Gastrocnemius medialis (tissue), 4 donors: ENCODE measurements at regions not wholly inside any gene's neighbourhood (a gene's known extent, or its start where the extent isn't known, plus 50 kb on each side); places are given as distances from the start of the nearest gene placed in this dataset.

Source experiments
- ATAC-seq, 2 donors: fragments of 150-250 bp; one replicate each; pipeline ENCODE4 v1.9.1; 2016
- DNase-seq, 2 donors: peaks; one replicate each; pipeline ENCODE4 v3.0.0-alpha.2; 2019
- H3K27ac ChIP-seq, 4 donors: fragments of 200-600 bp; sonication (generic); 1 replicate in 1 of 4; 2 replicates in 3 of 4; pipeline ENCODE4 v1.5.1; 2016 to 2018; ENCODE audit warnings: mild to moderate bottlenecking in 2 of 4, moderate library complexity in 1 of 4
- H3K27me3 ChIP-seq, 3 donors: fragments of 200-600 bp; sonication (generic) in 2 of 3; 1 replicate in 1 of 3; 2 replicates in 2 of 3; pipeline versions ENCODE4 v1.5.1 to v1.6.0; 2016 to 2019; ENCODE audit warnings: mild to moderate bottlenecking in 1 of 3, moderate library complexity in 1 of 3
- H3K36me3 ChIP-seq, 2 donors: fragments of 200-600 bp; sonication (generic) in 1 of 2; one replicate each; pipeline ENCODE4 v1.5.1; 2017 to 2018
- H3K4me1 ChIP-seq, 2 donors: fragments of 200-600 bp; sonication (generic) in 1 of 2; one replicate each; pipeline ENCODE4 v1.5.1; 2016 to 2017; ENCODE audit warnings: mild to moderate bottlenecking in 2 of 2
- H3K4me3 ChIP-seq, 4 donors: fragments of 200-600 bp; sonication (generic) in 3 of 4; 1 replicate in 1 of 4; 2 replicates in 3 of 4; pipeline ENCODE4 v1.5.1; 2016 to 2019; ENCODE audit warnings: mild to moderate bottlenecking in 2 of 4
- H3K9me3 ChIP-seq, 3 donors: fragments of 200-600 bp; sonication (generic) in 2 of 3; 1 replicate in 1 of 3; 2 replicates in 2 of 3; pipeline ENCODE4 v1.5.1; 2016 to 2019
- POLR2A ChIP-seq, 2 donors: fragments of 450-650 bp; IDR thresholded peaks; one replicate each; pipeline ENCODE4 v1.6.1; 2017; ENCODE audit warnings: antibody characterized with exemption in 2 of 2, mild to moderate bottlenecking in 2 of 2, moderate library complexity in 2 of 2
- in situ Hi-C, 4 donors: fragments of 200-750 bp; cut with MboI; loops; one replicate each; pipeline versions ENCODE4 v1.15.0 to v1.8.0; 2017; ENCODE audit warnings: low sequenced_read_pairs in 4 of 4
- intact Hi-C: fragments of 100-400 bp; cut with DNase I; formaldehyde crosslinking; loops from one replicate; pipeline ENCODE4 v1.15.1; 2023; ENCODE audit warnings: low total_unique reads
- TF ChIP-seq, protein P1 (sequence below), 5 experiments: fragments of 450-650 bp in 3 of 5; fragments of 200-600 bp in 2 of 5; sonication (generic) in 2 of 5; IDR thresholded peaks in 4 of 5; conservative IDR thresholded peaks in 1 of 5; 1 replicate in 4 of 5; 2 replicates in 1 of 5; pipeline ENCODE4 v1.5.1; 2016 to 2019; ENCODE audit warnings: antibody characterized with exemption in 5 of 5, mild to moderate bottlenecking in 3 of 5, moderate library complexity in 3 of 5

DNA sequence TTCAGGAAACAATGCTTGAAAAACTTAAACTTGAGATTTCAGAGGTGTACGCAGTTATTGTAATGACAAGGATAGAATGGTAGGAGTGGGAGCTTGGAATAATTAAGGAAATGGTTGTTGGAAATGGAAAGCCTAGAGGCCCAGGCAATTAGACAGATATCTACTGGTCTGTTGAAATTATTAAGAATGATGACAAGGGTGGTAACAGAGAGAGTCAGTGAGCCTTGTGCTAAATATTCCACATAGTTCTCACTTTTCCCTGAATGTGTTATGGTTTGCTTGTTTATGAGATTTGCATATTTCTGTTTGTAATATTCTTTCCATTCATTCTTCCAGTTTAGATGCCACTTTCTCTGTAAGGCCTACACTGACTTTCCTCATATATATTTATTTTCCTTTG lies 66.0 kb upstream of the ATP2B1 start:
- Histone ChIP-seq H3K27me3 (no peaks in the 10 kb centered on the region), H3K36me3 (no peaks in the 10 kb centered on the region), H3K4me1 (no peaks in the 10 kb centered on the region), H3K27ac (no peak overlapping the region), H3K4me3 (no peak overlapping the region), H3K9me3 (no peaks in the 10 kb centered on the region)
- intact Hi-C loops: no loop called here
- TF ChIP-seq POLR2A (IDR thresholded peaks at IDR 0.05): no peak
- TF ChIP-seq, protein P1, sequence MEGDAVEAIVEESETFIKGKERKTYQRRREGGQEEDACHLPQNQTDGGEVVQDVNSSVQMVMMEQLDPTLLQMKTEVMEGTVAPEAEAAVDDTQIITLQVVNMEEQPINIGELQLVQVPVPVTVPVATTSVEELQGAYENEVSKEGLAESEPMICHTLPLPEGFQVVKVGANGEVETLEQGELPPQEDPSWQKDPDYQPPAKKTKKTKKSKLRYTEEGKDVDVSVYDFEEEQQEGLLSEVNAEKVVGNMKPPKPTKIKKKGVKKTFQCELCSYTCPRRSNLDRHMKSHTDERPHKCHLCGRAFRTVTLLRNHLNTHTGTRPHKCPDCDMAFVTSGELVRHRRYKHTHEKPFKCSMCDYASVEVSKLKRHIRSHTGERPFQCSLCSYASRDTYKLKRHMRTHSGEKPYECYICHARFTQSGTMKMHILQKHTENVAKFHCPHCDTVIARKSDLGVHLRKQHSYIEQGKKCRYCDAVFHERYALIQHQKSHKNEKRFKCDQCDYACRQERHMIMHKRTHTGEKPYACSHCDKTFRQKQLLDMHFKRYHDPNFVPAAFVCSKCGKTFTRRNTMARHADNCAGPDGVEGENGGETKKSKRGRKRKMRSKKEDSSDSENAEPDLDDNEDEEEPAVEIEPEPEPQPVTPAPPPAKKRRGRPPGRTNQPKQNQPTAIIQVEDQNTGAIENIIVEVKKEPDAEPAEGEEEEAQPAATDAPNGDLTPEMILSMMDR (IDR thresholded peaks at IDR 0.05 in 4 of 5, conservative IDR thresholded peaks at IDR 0.05 in 1 of 5): no peak
- ATAC-seq: no peak
- no peak for DNase-seq
- in situ Hi-C loops: no loop called here

DNA sequence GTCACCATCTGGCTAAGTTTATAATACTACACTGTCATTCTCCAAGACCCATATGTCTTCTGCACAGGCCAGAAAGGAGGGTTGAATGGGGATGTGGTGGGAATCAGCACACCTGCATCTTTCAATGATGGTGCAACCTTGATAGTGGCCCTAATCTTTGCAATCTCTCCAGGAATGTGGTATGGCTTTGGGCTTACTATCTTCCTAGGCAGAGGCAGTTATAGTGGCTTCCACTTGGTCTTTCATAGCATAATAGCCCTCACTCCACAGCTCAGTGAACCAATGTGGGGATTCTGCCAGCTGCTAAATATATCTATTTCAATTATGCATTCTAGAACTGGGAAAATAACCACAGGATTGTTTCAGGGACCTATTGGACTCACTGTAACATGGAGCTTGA lies 61.8 kb upstream of the ATP2B1 start:
- DNase-seq (no peak), ATAC-seq (no peak)
- Histone ChIP-seq H3K4me3 (no peak overlapping the region), H3K27ac (no peak overlapping the region), H3K4me1 (no peaks in the 10 kb centered on the region), H3K36me3 (no peaks in the 10 kb centered on the region), H3K9me3 (no peaks in the 10 kb centered on the region), H3K27me3 (no peaks in the 10 kb centered on the region)
- TF ChIP-seq, protein P1 (IDR thresholded peaks at IDR 0.05 in 4 of 5, conservative IDR thresholded peaks at IDR 0.05 in 1 of 5): no peak
- TF ChIP-seq POLR2A (IDR thresholded peaks at IDR 0.05): no peak
- intact Hi-C loops: no loop called here
- in situ Hi-C loops: no loop called here

DNA sequence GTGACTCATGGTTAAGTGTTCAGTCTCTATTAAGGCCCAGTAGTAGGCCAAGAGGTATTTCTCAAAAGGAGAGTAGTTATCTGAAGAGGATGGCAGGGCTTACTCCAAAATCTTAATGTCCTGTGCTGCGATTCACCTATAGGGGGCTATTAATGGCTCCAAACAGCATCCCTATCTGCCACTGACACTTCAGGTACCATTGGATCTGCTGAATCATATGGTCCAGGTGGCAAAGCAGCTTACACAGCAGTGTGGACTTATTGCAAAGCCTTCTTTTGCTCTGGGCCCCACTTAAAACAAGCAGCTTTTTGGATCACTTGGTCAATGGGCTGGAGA lies 60.8 kb upstream of the ATP2B1 start:
- TF ChIP-seq, protein P1 (IDR thresholded peaks at IDR 0.05 in 4 of 5, conservative IDR thresholded peaks at IDR 0.05 in 1 of 5): no peak
- TF ChIP-seq POLR2A (IDR thresholded peaks at IDR 0.05): no peak
- Histone ChIP-seq H3K36me3 (no peaks in the 10 kb centered on the region), H3K4me3 (no peak overlapping the region), H3K4me1 (no peaks in the 10 kb centered on the region), H3K27ac (no peak overlapping the region), H3K9me3 (no peaks in the 10 kb centered on the region), H3K27me3 (no peaks in the 10 kb centered on the region)
- no peak for ATAC-seq
- in situ Hi-C loops (no loop called here), intact Hi-C loops (no loop called here)
- no peak for DNase-seq

DNA sequence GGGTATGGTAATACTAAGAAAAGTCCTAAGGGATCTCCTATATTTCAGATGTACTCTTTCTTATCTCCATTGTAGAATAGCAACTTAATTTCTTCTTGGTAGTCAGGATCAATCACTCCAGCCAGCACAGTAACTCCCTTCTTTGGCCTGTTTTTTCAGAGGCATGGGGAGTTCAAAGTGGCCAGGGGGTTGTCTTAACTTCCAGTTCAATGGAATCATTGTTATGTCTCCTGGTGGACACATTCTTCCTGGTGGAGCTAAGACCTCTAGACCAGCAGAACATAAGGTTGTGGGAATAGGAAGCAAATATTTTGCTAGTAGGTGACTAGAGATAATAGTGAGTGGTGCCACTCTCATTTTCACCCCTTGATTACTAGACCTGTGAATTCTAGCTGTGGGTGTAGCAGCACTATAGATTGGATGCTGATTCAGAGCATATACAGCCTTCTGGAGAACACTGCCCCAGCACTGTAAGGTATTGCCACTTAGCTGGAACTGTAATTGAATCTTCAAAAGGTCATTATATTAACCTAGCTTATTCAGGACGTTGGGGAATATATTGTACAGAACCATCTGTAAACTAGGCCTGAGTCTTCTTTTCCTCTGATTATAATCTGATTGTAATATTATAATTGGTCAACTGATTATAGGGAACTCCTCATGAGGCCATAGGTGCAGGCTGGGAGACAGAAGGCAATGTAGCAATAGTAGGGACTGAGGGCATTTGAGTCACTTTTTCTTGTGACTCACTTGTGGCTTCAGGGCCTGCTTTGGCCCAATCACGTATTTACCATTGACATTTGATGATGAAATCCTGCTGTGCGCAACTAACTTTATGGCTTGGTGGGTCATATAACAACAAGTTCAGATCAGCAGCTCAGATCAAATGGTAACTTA lies 60.2 kb upstream of the ATP2B1 start:
- Histone ChIP-seq H3K27ac (no peak overlapping the region), H3K4me3 (no peak overlapping the region), H3K27me3 (no peaks in the 10 kb centered on the region), H3K36me3 (no peaks in the 10 kb centered on the region), H3K9me3 (no peaks in the 10 kb centered on the region), H3K4me1 (no peaks in the 10 kb centered on the region)
- in situ Hi-C loops (no loop called here), intact Hi-C loops (no loop called here)
- TF ChIP-seq, protein P1 (IDR thresholded peaks at IDR 0.05 in 4 of 5, conservative IDR thresholded peaks at IDR 0.05 in 1 of 5): no peak
- no peak for TF ChIP-seq POLR2A (IDR thresholded peaks at IDR 0.05)
- DNase-seq (no peak), ATAC-seq (peak in 1 of 2 donors; percentile 39)
